ENCODE measurements at regions not wholly inside any gene's neighbourhood (a gene's known extent, or its start where the extent isn't known, plus 50 kb on each side); places are given as distances from the start of the nearest gene placed in this dataset.

DNA sequence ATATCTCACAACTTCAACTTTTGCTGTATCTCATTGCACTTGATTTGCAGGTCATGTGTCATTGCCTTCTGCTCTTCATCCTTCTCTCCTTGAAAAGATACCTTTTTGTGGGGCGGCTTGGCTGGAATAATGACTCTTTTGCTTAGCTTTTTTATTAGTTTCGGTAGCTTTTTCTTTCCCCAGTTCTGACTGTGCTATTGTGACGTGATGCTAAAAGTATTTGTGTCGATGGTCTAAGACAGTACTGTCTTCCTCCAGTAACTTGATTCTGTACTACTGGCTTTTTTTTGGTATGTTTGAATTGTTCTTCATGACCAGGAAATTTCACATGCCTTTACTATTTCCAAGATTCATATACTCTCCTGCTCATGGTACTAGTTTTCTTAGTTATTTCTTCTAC, 63.1 kb downstream of the SLITRK1 start:
- no peak overlapping the region for H3K27ac ChIP-seq (ENCODE audit: control insufficient read depth, insufficient read depth)
- no peaks in the 10 kb centered on the region for H3K79me2 ChIP-seq (ENCODE audit: control insufficient read depth, insufficient read depth, low read length)
- no peaks in the 10 kb centered on the region; the same call in 2 of the 3 replicates for H3K9me3 ChIP-seq (replicated peaks; ENCODE audit: control insufficient read depth, insufficient read depth, low read length)
- no peak overlapping the region for H2AFZ ChIP-seq (ENCODE audit: control insufficient read depth, low read depth, low read length)
- H3K4me2 ChIP-seq (ENCODE audit: control insufficient read depth, insufficient read depth): no peak overlapping the region
- in situ Hi-C loops (cut with MboI): no loop called here
- no peaks in the 10 kb centered on the region; a peak in 1 of 4 replicates for H3K36me3 ChIP-seq (ENCODE audit: control insufficient read depth in 2 of 2, insufficient read depth in 2 of 2, low read length in 1 of 2)
- no peaks in the 10 kb centered on the region for H4K20me1 ChIP-seq (ENCODE audit: control insufficient read depth, insufficient read depth)
- BruUV-seq (replicated peaks): no TSS peak
- ChIA-PET POLR2A (no interaction called here), CTCF (no interaction called here), SMC1A (ENCODE audit: uncharacterized antibody, unreplicated experiment) (no interaction called here), RAD21 (ENCODE audit: unreplicated experiment) (no interaction called here)
- no peak for TF ChIP-seq POLR2A (IDR thresholded peaks at IDR 0.05; ENCODE audit: low read depth, low read length)
- TF ChIP-seq CUX1 (IDR thresholded peaks at IDR 0.05; ENCODE audit: insufficient replicate concordance, low read depth, low read length): no peak
- TF ChIP-seq FOXK2 (IDR thresholded peaks at IDR 0.05): no peak
- TF ChIP-seq EED (IDR thresholded peaks at IDR 0.05; ENCODE audit: low read depth): no peak
- no peak for TF ChIP-seq CREM (IDR thresholded peaks at IDR 0.05; ENCODE audit: low read depth)
- TF ChIP-seq ELK1 (IDR thresholded peaks at IDR 0.05; ENCODE audit: low read depth, low read length): no peak
- no peak for TF ChIP-seq ZBTB4 (CRISPR knock-in tag; IDR thresholded peaks at IDR 0.05)
- no peak for TF ChIP-seq ATF3 (IDR thresholded peaks at IDR 0.05; ENCODE audit: borderline replicate concordance, extremely low read depth, low read depth, low read length)
- TF ChIP-seq RAD21 (IDR thresholded peaks at IDR 0.05; ENCODE audit: insufficient read depth, low read depth, low read length): no peak
- TF ChIP-seq SIX5 (IDR thresholded peaks at IDR 0.05; ENCODE audit: low read depth, low read length, severe bottlenecking): no peak
- no peak overlapping the region for H3K9ac ChIP-seq (ENCODE audit: control insufficient read depth, insufficient read depth, low read length)
- DNase-seq (ENCODE audit: low read depth, low spot score) (no peak), FAIRE-seq (no peak), ATAC-seq (no peak)
- H3K27me3 ChIP-seq (replicated peaks in 1 of 2; ENCODE audit: control insufficient read depth in 2 of 2, insufficient read depth in 2 of 2, low read length in 1 of 2): no peaks in the 10 kb centered on the region
- no peak overlapping the region for H3K4me3 ChIP-seq
- intact Hi-C loops (cut with micrococcal nuclease; ENCODE audit: unreplicated experiment): no loop called here
- 0% methylated on average over 4 of the region's 4 CpGs for WGBS (ENCODE audit: insufficient coverage, insufficient replicate concordance, low lambda C conversion rate, missing lambda C conversion rate)
- H3K4me1 ChIP-seq (ENCODE audit: control insufficient read depth, insufficient read depth, low read length): no peaks in the 10 kb centered on the region

Measured in GM12878 (cell line).